ENCODE measurements at regions not wholly inside any gene's neighbourhood (a gene's known extent, or its start where the extent isn't known, plus 50 kb on each side); places are given as distances from the start of the nearest gene placed in this dataset.
"Not testable (repeated sequence)": the region's sequence is repeated elsewhere in the genome, so short reads cannot be mapped to it uniquely, and the experiment has no call there.

- DNase-seq (ENCODE audit: low spot score), result no peak
Measured at GRCh38 chr4:97103252-97103651, 1040.0 kb downstream of the STPG2 start.

GRCh38 chr4:97104006-97104405 is 1039.3 kb downstream of the STPG2 start:
- no peak for DNase-seq (ENCODE audit: low spot score)

- DNase-seq (ENCODE audit: low spot score), result no peak
Measured at GRCh38 chr4:97104666-97105065, 1038.6 kb downstream of the STPG2 start.

- no peak for DNase-seq (ENCODE audit: low spot score)
Measured at GRCh38 chr4:97105347-97106099, 1037.8 kb downstream of the STPG2 start.

- peak; percentile 5 for DNase-seq (ENCODE audit: low spot score)
Measured at GRCh38 chr4:97106161-97106560, 1037.1 kb downstream of the STPG2 start.

- no peak for DNase-seq (ENCODE audit: low spot score)
Measured at GRCh38 chr4:97110506-97110905, 1032.8 kb downstream of the STPG2 start.

GRCh38 chr4:97116511-97116910 is 1026.8 kb downstream of the STPG2 start:
- DNase-seq (ENCODE audit: low spot score), result no peak

GRCh38 chr4:97121493-97121892 is 1021.8 kb downstream of the STPG2 start:
- DNase-seq (ENCODE audit: low spot score), result no peak

GRCh38 chr4:97123573-97123972 is 1019.7 kb downstream of the STPG2 start:
- no peak for DNase-seq (ENCODE audit: low spot score)

GRCh38 chr4:97132435-97132834 is 1010.8 kb downstream of the STPG2 start:
- no peak for DNase-seq (ENCODE audit: low spot score)

GRCh38 chr4:97134456-97134855 is 1008.8 kb downstream of the STPG2 start:
- no peak for DNase-seq (ENCODE audit: low spot score)

GRCh38 chr4:97139791-97140190 is 1003.5 kb downstream of the STPG2 start:
- DNase-seq (ENCODE audit: low spot score), result no peak

GRCh38 chr4:97140545-97140944 is 1002.7 kb downstream of the STPG2 start:
- no peak for DNase-seq (ENCODE audit: low spot score)

GRCh38 chr4:97141332-97141731 is 1001.9 kb downstream of the STPG2 start:
- DNase-seq (ENCODE audit: low spot score), result not testable (repeated sequence)

- DNase-seq (ENCODE audit: low spot score), result no peak
Measured at GRCh38 chr4:97142410-97142809, 1000.9 kb downstream of the STPG2 start.

- DNase-seq (ENCODE audit: low spot score), result no peak
Measured at GRCh38 chr4:97142893-97143292, 1000.4 kb downstream of the STPG2 start.

- no peak for DNase-seq (ENCODE audit: low spot score)
Measured at GRCh38 chr4:97144199-97144598, 999.1 kb downstream of the STPG2 start.

- no peak for DNase-seq (ENCODE audit: low spot score)
Measured at GRCh38 chr4:97150966-97151365, 992.3 kb downstream of the STPG2 start.

GRCh38 chr4:97152149-97152548 is 991.1 kb downstream of the STPG2 start:
- DNase-seq (ENCODE audit: low spot score), result peak; percentile 12

- peak; percentile 20 for DNase-seq (ENCODE audit: low spot score)
Measured at GRCh38 chr4:97153042-97153441, 990.2 kb downstream of the STPG2 start.

GRCh38 chr4:97159625-97160024 is 983.7 kb downstream of the STPG2 start:
- DNase-seq (ENCODE audit: low spot score), result no peak

- no peak for DNase-seq (ENCODE audit: low spot score)
Measured at GRCh38 chr4:97185233-97185632, 958.0 kb downstream of the STPG2 start.

- no peak for DNase-seq (ENCODE audit: low spot score)
Measured at GRCh38 chr4:97197106-97197505, 946.2 kb downstream of the STPG2 start.

GRCh38 chr4:97208749-97209148 is 934.5 kb downstream of the STPG2 start:
- DNase-seq (ENCODE audit: low spot score), result no peak
